ENCODE measurements at regions not wholly inside any gene's neighbourhood (a gene's known extent, or its start where the extent isn't known, plus 50 kb on each side); places are given as distances from the start of the nearest gene placed in this dataset.

- TF ChIP-seq CTCF (IDR thresholded peaks at IDR 0.05; ENCODE audit: borderline replicate concordance, extremely low read depth, low read length, poor library complexity, severe bottlenecking), result no peak
- no peak for TF ChIP-seq EZH2 (IDR thresholded peaks at IDR 0.05; ENCODE audit: borderline replicate concordance, low read depth, low read length, severe bottlenecking)
Observed at GRCh38 chr1:34684266-34684665, 70.6 kb upstream of the GJB5 start.

All from DND-41 (cell line).